ENCODE measurements at regions not wholly inside any gene's neighbourhood (a gene's known extent, or its start where the extent isn't known, plus 50 kb on each side); places are given as distances from the start of the nearest gene placed in this dataset.

GRCh38 chr7:12062062-12062461 lies 149.0 kb upstream of the TMEM106B start:
- peak in 1 of 2 experiments; percentile 36 for DNase-seq (ENCODE audit: low read depth in 1 of 2, low spot score in 1 of 2)
- in situ Hi-C loops (cut with HindIII; ENCODE audit: low pct_unique_long_range_greater_than_20kb, low sequenced_read_pairs) = no loop called here
- TF ChIP-seq JUND (IDR thresholded peaks at IDR 0.05; ENCODE audit: low read depth) = no peak

GRCh38 chr7:12064586-12065127 lies 146.4 kb upstream of the TMEM106B start:
- in situ Hi-C loops (cut with HindIII; ENCODE audit: low pct_unique_long_range_greater_than_20kb, low sequenced_read_pairs) = no loop called here
- TF ChIP-seq JUND (IDR thresholded peaks at IDR 0.05; ENCODE audit: low read depth) = no peak
- DNase-seq (ENCODE audit: low read depth in 1 of 2, low spot score in 1 of 2) = no peak

- in situ Hi-C loops (cut with HindIII; ENCODE audit: low pct_unique_long_range_greater_than_20kb, low sequenced_read_pairs) = no loop called here
- peak in 1 of 2 experiments; percentile 10 for DNase-seq (ENCODE audit: low read depth in 1 of 2, low spot score in 1 of 2)
- no peak for TF ChIP-seq JUND (IDR thresholded peaks at IDR 0.05; ENCODE audit: low read depth)
Observed at GRCh38 chr7:12066004-12066403, 145.1 kb upstream of the TMEM106B start.

- TF ChIP-seq JUND (IDR thresholded peaks at IDR 0.05; ENCODE audit: low read depth) = no peak
- in situ Hi-C loops (cut with HindIII; ENCODE audit: low pct_unique_long_range_greater_than_20kb, low sequenced_read_pairs) = no loop called here
- peak in 1 of 2 experiments; percentile 29 for DNase-seq (ENCODE audit: low read depth in 1 of 2, low spot score in 1 of 2)
Observed at GRCh38 chr7:12066521-12066920, 144.6 kb upstream of the TMEM106B start.

GRCh38 chr7:12067156-12067831 lies 143.8 kb upstream of the TMEM106B start:
- DNase-seq (ENCODE audit: low read depth in 1 of 2, low spot score in 1 of 2) = peak; percentile 33 to 84
- TF ChIP-seq JUND (IDR thresholded peaks at IDR 0.05; ENCODE audit: low read depth) = no peak
- in situ Hi-C loops (cut with HindIII; ENCODE audit: low pct_unique_long_range_greater_than_20kb, low sequenced_read_pairs) = no loop called here

- TF ChIP-seq JUND (IDR thresholded peaks at IDR 0.05; ENCODE audit: low read depth) = no peak
- in situ Hi-C loops (cut with HindIII; ENCODE audit: low pct_unique_long_range_greater_than_20kb, low sequenced_read_pairs) = no loop called here
- DNase-seq (ENCODE audit: low read depth in 1 of 2, low spot score in 1 of 2) = peak in 1 of 2 experiments; percentile 11
Observed at GRCh38 chr7:12069757-12070156, 141.3 kb upstream of the TMEM106B start.

- no peak for TF ChIP-seq JUND (IDR thresholded peaks at IDR 0.05; ENCODE audit: low read depth)
- in situ Hi-C loops (cut with HindIII; ENCODE audit: low pct_unique_long_range_greater_than_20kb, low sequenced_read_pairs) = no loop called here
- DNase-seq (ENCODE audit: low read depth in 1 of 2, low spot score in 1 of 2) = no peak
Observed at GRCh38 chr7:12074889-12075288, 136.2 kb upstream of the TMEM106B start.

GRCh38 chr7:12080006-12080405 lies 131.1 kb upstream of the TMEM106B start:
- in situ Hi-C loops (cut with HindIII; ENCODE audit: low pct_unique_long_range_greater_than_20kb, low sequenced_read_pairs) = no loop called here
- no peak for DNase-seq (ENCODE audit: low read depth in 1 of 2, low spot score in 1 of 2)
- no peak for TF ChIP-seq JUND (IDR thresholded peaks at IDR 0.05; ENCODE audit: low read depth)

GRCh38 chr7:12085516-12085915 lies 125.6 kb upstream of the TMEM106B start:
- in situ Hi-C loops (cut with HindIII; ENCODE audit: low pct_unique_long_range_greater_than_20kb, low sequenced_read_pairs) = no loop called here
- no peak for TF ChIP-seq JUND (IDR thresholded peaks at IDR 0.05; ENCODE audit: low read depth)
- DNase-seq (ENCODE audit: low read depth in 1 of 2, low spot score in 1 of 2) = no peak

GRCh38 chr7:12089951-12090756 lies 120.9 kb upstream of the TMEM106B start:
- peak in 1 of 2 experiments; percentile 50 for DNase-seq (ENCODE audit: low read depth in 1 of 2, low spot score in 1 of 2)
- TF ChIP-seq JUND (IDR thresholded peaks at IDR 0.05; ENCODE audit: low read depth) = no peak
- in situ Hi-C loops (cut with HindIII; ENCODE audit: low pct_unique_long_range_greater_than_20kb, low sequenced_read_pairs) = no loop called here

GRCh38 chr7:12090757-12091221 lies 120.3 kb upstream of the TMEM106B start:
- peak in 1 of 2 experiments; percentile 36 for DNase-seq (ENCODE audit: low read depth in 1 of 2, low spot score in 1 of 2)
- in situ Hi-C loops (cut with HindIII; ENCODE audit: low pct_unique_long_range_greater_than_20kb, low sequenced_read_pairs) = no loop called here
- TF ChIP-seq JUND (IDR thresholded peaks at IDR 0.05; ENCODE audit: low read depth) = no peak

GRCh38 chr7:12091231-12091630 lies 119.9 kb upstream of the TMEM106B start:
- peak in 1 of 2 experiments; percentile 80 for DNase-seq (ENCODE audit: low read depth in 1 of 2, low spot score in 1 of 2)
- in situ Hi-C loops (cut with HindIII; ENCODE audit: low pct_unique_long_range_greater_than_20kb, low sequenced_read_pairs) = no loop called here

More at GRCh38 chr7:12091231-12091630, 119.9 kb upstream of the TMEM106B start:
- TF ChIP-seq JUND (IDR thresholded peaks at IDR 0.05; ENCODE audit: low read depth) = no peak

Measured in T47D (cell line).